Duodenal mucosa (tissue), 2 donors: ENCODE measurements at regions not wholly inside any gene's neighbourhood (a gene's known extent, or its start where the extent isn't known, plus 50 kb on each side); places are given as distances from the start of the nearest gene placed in this dataset.
"Not testable (repeated sequence)": the region's sequence is repeated elsewhere in the genome, so short reads cannot be mapped to it uniquely, and the experiment has no call there.

Experiments used
- H3K27ac ChIP-seq: one replicate; pipeline ENCODE4 v1.7.0; 2013; ENCODE audit warnings: low read depth, low read length
- H3K27me3 ChIP-seq, 2 donors: one replicate each; pipeline ENCODE4 v1.7.0; 2013; ENCODE audit warnings: low read length in 2 of 2, control low read depth in 1 of 2; ENCODE audit not compliant: insufficient read depth in 2 of 2, control insufficient read depth in 1 of 2
- H3K36me3 ChIP-seq, 2 donors: one replicate each; pipeline ENCODE4 v1.7.0; 2013; ENCODE audit warnings: low read length in 2 of 2, control low read depth in 1 of 2; ENCODE audit not compliant: insufficient read depth in 2 of 2, control insufficient read depth in 1 of 2
- H3K4me1 ChIP-seq, 2 donors: one replicate each; pipeline ENCODE4 v1.7.0; 2013; ENCODE audit warnings: low read length in 2 of 2, control low read depth in 1 of 2; ENCODE audit not compliant: insufficient read depth in 2 of 2, control insufficient read depth in 1 of 2
- H3K4me3 ChIP-seq, 2 donors: one replicate each; pipeline ENCODE4 v1.7.0; 2013; ENCODE audit warnings: low read length in 2 of 2, low read depth in 1 of 2
- H3K9ac ChIP-seq, 2 donors: one replicate each; pipeline ENCODE4 v1.7.0; 2013; ENCODE audit warnings: low read length in 2 of 2, low read depth in 1 of 2
- H3K9me3 ChIP-seq, 2 donors: one replicate each; pipeline ENCODE4 v1.7.0; 2013; ENCODE audit warnings: low read length in 2 of 2, control low read depth in 1 of 2; ENCODE audit not compliant: control insufficient read depth in 1 of 2

GRCh38 chr14:30179381-30180130, 251.9 kb upstream of the PRKD1 start:
- Histone ChIP-seq H3K27ac (no peak overlapping the region), H3K9me3 (no peaks in the 10 kb centered on the region), H3K36me3 (no peaks in the 10 kb centered on the region), H3K4me1 (no peaks in the 10 kb centered on the region), H3K27me3 (no peaks in the 10 kb centered on the region), H3K4me3 (no peak overlapping the region), H3K9ac (no peak overlapping the region)

- Histone ChIP-seq H3K27me3 (no peaks in the 10 kb centered on the region), H3K9me3 (no peaks in the 10 kb centered on the region), H3K9ac (no peak overlapping the region), H3K4me1 (no peaks in the 10 kb centered on the region), H3K27ac (no peak overlapping the region), H3K36me3 (no peaks in the 10 kb centered on the region), H3K4me3 (no peak overlapping the region)
These were observed 252.6 kb upstream of the PRKD1 start for GRCh38 chr14:30180219-30180618.

- H3K27ac ChIP-seq, result no peak overlapping the region
- no peaks in the 10 kb centered on the region for H3K4me1 ChIP-seq
- no peak overlapping the region for H3K4me3 ChIP-seq
- no peaks in the 10 kb centered on the region for H3K27me3 ChIP-seq
- no peaks in the 10 kb centered on the region for H3K9me3 ChIP-seq
- no peaks in the 10 kb centered on the region for H3K36me3 ChIP-seq
- H3K9ac ChIP-seq, result no peak overlapping the region
These were observed 258.2 kb upstream of the PRKD1 start for GRCh38 chr14:30185832-30186231.

- no peaks in the 10 kb centered on the region for H3K9me3 ChIP-seq
- no peak overlapping the region for H3K4me3 ChIP-seq
- H3K4me1 ChIP-seq, result no peaks in the 10 kb centered on the region
- no peaks in the 10 kb centered on the region for H3K27me3 ChIP-seq
- no peak overlapping the region for H3K9ac ChIP-seq
- no peaks in the 10 kb centered on the region for H3K36me3 ChIP-seq
- H3K27ac ChIP-seq, result no peak overlapping the region
These were observed 264.1 kb upstream of the PRKD1 start for GRCh38 chr14:30191639-30192279.

GRCh38 chr14:30193101-30193500, 265.5 kb upstream of the PRKD1 start:
- Histone ChIP-seq H3K9ac (no peak overlapping the region), H3K27ac (no peak overlapping the region), H3K27me3 (no peaks in the 10 kb centered on the region), H3K4me1 (no peaks in the 10 kb centered on the region), H3K36me3 (no peaks in the 10 kb centered on the region), H3K4me3 (no peak overlapping the region), H3K9me3 (no peaks in the 10 kb centered on the region)

GRCh38 chr14:30193845-30194501, 266.3 kb upstream of the PRKD1 start:
- Histone ChIP-seq H3K4me3 (no peak overlapping the region), H3K9me3 (no peaks in the 10 kb centered on the region), H3K36me3 (no peaks in the 10 kb centered on the region), H3K27ac (no peak overlapping the region), H3K27me3 (no peaks in the 10 kb centered on the region), H3K9ac (no peak overlapping the region), H3K4me1 (no peaks in the 10 kb centered on the region)

GRCh38 chr14:30194741-30195148, 267.1 kb upstream of the PRKD1 start:
- H3K9me3 ChIP-seq, result no peaks in the 10 kb centered on the region
- no peaks in the 10 kb centered on the region for H3K36me3 ChIP-seq
- H3K27ac ChIP-seq, result no peak overlapping the region
- no peaks in the 10 kb centered on the region for H3K27me3 ChIP-seq
- H3K4me3 ChIP-seq, result no peak overlapping the region
- H3K4me1 ChIP-seq, result no peaks in the 10 kb centered on the region
- H3K9ac ChIP-seq, result no peak overlapping the region

GRCh38 chr14:30195941-30196340, 268.3 kb upstream of the PRKD1 start:
- Histone ChIP-seq H3K9me3 (no peaks in the 10 kb centered on the region), H3K36me3 (no peaks in the 10 kb centered on the region), H3K9ac (no peak overlapping the region), H3K27ac (no peak overlapping the region), H3K4me1 (no peaks in the 10 kb centered on the region), H3K4me3 (no peak overlapping the region), H3K27me3 (no peaks in the 10 kb centered on the region)

GRCh38 chr14:30196861-30197260, 269.2 kb upstream of the PRKD1 start:
- Histone ChIP-seq H3K27ac (no peak overlapping the region), H3K36me3 (no peaks in the 10 kb centered on the region), H3K9ac (no peak overlapping the region), H3K4me3 (no peak overlapping the region), H3K4me1 (no peaks in the 10 kb centered on the region), H3K9me3 (no peaks in the 10 kb centered on the region), H3K27me3 (no peaks in the 10 kb centered on the region)

- not testable (repeated sequence) for H3K27ac ChIP-seq, H3K9me3 ChIP-seq, H3K4me3 ChIP-seq, H3K27me3 ChIP-seq, H3K9ac ChIP-seq, H3K36me3 ChIP-seq, H3K4me1 ChIP-seq
These were observed 271.1 kb upstream of the PRKD1 start for GRCh38 chr14:30198720-30199119.
